SK-N-SH (cell line): ENCODE measurements at regions not wholly inside any gene's neighbourhood (a gene's known extent, or its start where the extent isn't known, plus 50 kb on each side); places are given as distances from the start of the nearest gene placed in this dataset.
"Not testable (repeated sequence)": the region's sequence is repeated elsewhere in the genome, so short reads cannot be mapped to it uniquely, and the experiment has no call there.

Experiments used
- CTCF ChIA-PET: fragments of 300-600, 350-600 bp; formaldehyde crosslinking; extraction: SDS; loops from one replicate; lab custom pipeline; 2021; lab: Yijun Ruan, JAX
- POLR2A ChIA-PET: fragments of 350-600 bp; sonication (Branson Sonifier 250); formaldehyde crosslinking; extraction: SDS; loops from one replicate; lab custom pipeline; 2020; ENCODE audit warnings: antibody characterized with exemption, inconsistent platforms; lab: Yijun Ruan, JAX
- DNase-seq: peaks from one replicate; pipeline ENCODE4 v3.0.0; 2012
- H2AFZ ChIP-seq: fragments of 200-600 bp; sonication (generic); 2 replicates; pipeline ENCODE4 v1.8.1; 2016; ENCODE audit warnings: antibody characterized with exemption, mild to moderate bottlenecking, low read depth
- H3F3A ChIP-seq: fragments of 200-600 bp; sonication (generic); replicated peaks from 2 replicates; pipeline ENCODE3; 2016; ENCODE audit warnings: antibody characterized with exemption, mild to moderate bottlenecking; ENCODE audit not compliant: insufficient read depth
- H3K27ac ChIP-seq, 2 experiments: fragments of 200-500 bp in 1 of 2; fragments of 200-600 bp in 1 of 2; sonication (Bioruptor generic) in 1 of 2; sonication (generic), shearing (Covaris generic) in 1 of 2; 2 replicates each; pipeline versions ENCODE4 v1.5.1 to v1.6.1; 2014 to 2016; ENCODE audit warnings: low read depth in 2 of 2, inconsistent platforms in 1 of 2, low read length in 1 of 2, mild to moderate bottlenecking in 1 of 2, mixed read lengths in 1 of 2
- H3K27me3 ChIP-seq: fragments of 200-600 bp; sonication (generic), shearing (Covaris generic); 2 replicates; pipeline ENCODE4 v1.6.1; 2016; ENCODE audit warnings: mixed run types; ENCODE audit not compliant: insufficient read depth
- H3K36me3 ChIP-seq, 2 experiments: fragments of 200-500 bp in 1 of 2; fragments of 200-600 bp in 1 of 2; sonication (Bioruptor generic) in 1 of 2; sonication (generic) in 1 of 2; replicated peaks in 1 of 2; 2 replicates each; pipeline versions ENCODE3 to v1.5.1; 2014 to 2016; ENCODE audit warnings: low read length in 1 of 2, mild to moderate bottlenecking in 1 of 2; ENCODE audit not compliant: insufficient read depth in 2 of 2, control insufficient read depth in 1 of 2
- H3K4me1 ChIP-seq, 2 experiments: fragments of 200-500 bp in 1 of 2; fragments of 200-600 bp in 1 of 2; sonication (Bioruptor generic) in 1 of 2; sonication (generic), shearing (Covaris generic) in 1 of 2; 2 replicates each; pipeline versions ENCODE4 v1.5.1 to v1.6.1; 2014 to 2016; ENCODE audit warnings: low read depth in 1 of 2, low read length in 1 of 2, mixed run types in 1 of 2; ENCODE audit not compliant: insufficient read depth in 2 of 2, control insufficient read depth in 1 of 2
- H3K4me2 ChIP-seq: fragments of 200-600 bp; sonication (generic), shearing (Covaris generic); 2 replicates; pipeline ENCODE4 v1.6.1; 2017; ENCODE audit warnings: mixed run types
- H3K4me3 ChIP-seq, 2 experiments: fragments of 200-500 bp in 1 of 2; fragments of 200-600 bp in 1 of 2; sonication (Bioruptor generic) in 1 of 2; sonication (generic), shearing (Covaris generic) in 1 of 2; 2 replicates each; pipeline versions ENCODE4 v1.5.1 to v1.8.1; 2014 to 2016; ENCODE audit warnings: low read depth in 2 of 2, inconsistent platforms in 1 of 2, low read length in 1 of 2, mild to moderate bottlenecking in 1 of 2, mixed read lengths in 1 of 2, moderate library complexity in 1 of 2
- H3K79me2 ChIP-seq: fragments of 200-600 bp; sonication (generic); 2 replicates; pipeline ENCODE4 v1.8.1; 2017; ENCODE audit warnings: mild to moderate bottlenecking; ENCODE audit not compliant: insufficient read depth
- H3K9ac ChIP-seq: fragments of 200-600 bp; sonication (generic); 2 replicates; pipeline ENCODE4 v1.6.1; 2017; ENCODE audit warnings: mixed run types
- H3K9me2 ChIP-seq: fragments of 200-600 bp; sonication (generic); 2 replicates; pipeline ENCODE4 v1.6.1; 2017; ENCODE audit warnings: mixed run types
- H3K9me3 ChIP-seq: fragments of 200-600 bp; sonication (generic); 2 replicates; pipeline ENCODE4 v1.6.1; 2017; ENCODE audit warnings: mixed run types, mild to moderate bottlenecking, moderate library complexity
- H4K20me1 ChIP-seq: fragments of 200-600 bp; sonication (generic); 2 replicates; pipeline ENCODE4 v1.6.1; 2017; ENCODE audit warnings: mild to moderate bottlenecking, mixed run types; ENCODE audit not compliant: insufficient read depth
- EZH2phosphoT487 ChIP-seq: fragments of 200-600 bp; sonication (generic); IDR thresholded peaks from 2 replicates; pipeline ENCODE4 v1.6.1; 2017; ENCODE audit warnings: low read depth, mixed run types, mild to moderate bottlenecking, antibody characterized with exemption, moderate library complexity, borderline replicate concordance
- FOSL2 ChIP-seq: IDR thresholded peaks from 2 replicates; pipeline ENCODE4 v1.4.0; 2012; ENCODE audit warnings: low read depth, mild to moderate bottlenecking, moderate library complexity, borderline replicate concordance
- GABPA ChIP-seq: IDR thresholded peaks from 2 replicates; pipeline ENCODE4 v1.4.0; 2012; ENCODE audit warnings: low read depth, mild to moderate bottlenecking
- MAX ChIP-seq: IDR thresholded peaks from 2 replicates; pipeline ENCODE4 v1.4.0; 2012; ENCODE audit warnings: low read depth
- MXI1 ChIP-seq: IDR thresholded peaks from 2 replicates; pipeline ENCODE4 v1.6.1; 2012; ENCODE audit warnings: mild to moderate bottlenecking, low read depth, low read length, improper control_type of control experiment
- PBX3 ChIP-seq: IDR thresholded peaks from 2 replicates; pipeline ENCODE4; 2012
- RAD21 ChIP-seq: IDR thresholded peaks from 2 replicates; pipeline ENCODE4 v1.6.1; 2012; ENCODE audit warnings: mild to moderate bottlenecking, low read length
- SIN3A ChIP-seq: IDR thresholded peaks from 2 replicates; pipeline ENCODE4 v1.6.1; 2012; ENCODE audit warnings: low read depth, mild to moderate bottlenecking, low read length, moderate library complexity, borderline replicate concordance
- WGBS: methylation state at CpG from one replicate; pipeline ENCODE4 v1.1.6; 2017; ENCODE audit warnings: low lambda C conversion rate; 5-methylcytosine and 5-hydroxymethylcytosine counted together
- TF ChIP-seq, protein P1 (sequence below): fragments of 200-600 bp; sonication (generic); IDR thresholded peaks from 2 replicates; pipeline ENCODE4 v1.6.1; 2017; ENCODE audit warnings: antibody characterized with exemption, mild to moderate bottlenecking, moderate library complexity
- TF ChIP-seq, protein P2 (sequence below): fragments of 150-350 bp; IDR thresholded peaks from 2 replicates; pipeline ENCODE4 v1.6.1; 2016; ENCODE audit warnings: mild to moderate bottlenecking, low read depth, low read length
- TF ChIP-seq, protein P3 (sequence below): IDR thresholded peaks from 2 replicates; pipeline ENCODE4 v1.6.1; 2012; ENCODE audit warnings: mild to moderate bottlenecking, low read depth, low read length, moderate library complexity

DNA sequence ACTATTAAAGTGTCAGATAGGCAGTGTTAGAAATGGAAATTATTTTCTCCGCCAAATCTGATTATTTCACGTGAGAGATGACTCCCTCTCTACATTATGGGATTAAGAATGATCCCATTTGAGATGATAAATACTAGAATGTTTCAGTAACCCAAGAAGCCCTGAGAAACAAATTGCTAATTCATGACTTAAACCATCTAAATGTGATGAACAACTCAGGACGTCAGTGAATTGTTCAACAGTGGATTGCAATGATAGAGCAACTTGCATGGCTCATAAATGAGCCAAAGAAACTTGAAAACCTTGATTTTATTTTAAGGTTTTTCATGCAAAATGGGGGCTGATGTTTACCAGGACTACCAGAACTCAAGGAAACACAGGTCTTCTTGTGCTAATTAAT, 350.5 kb upstream of the WWC1 start:
- Histone ChIP-seq H3K4me3 (no peak overlapping the region), H4K20me1 (no peaks in the 10 kb centered on the region), H2AFZ (no peak overlapping the region), H3K27me3 (no peaks in the 10 kb centered on the region), H3K9me3 (no peaks in the 10 kb centered on the region), H3K9ac (no peak overlapping the region), H3K4me2 (no peak overlapping the region), H3K36me3 (no peaks in the 10 kb centered on the region), H3K27ac (no peak overlapping the region), H3K9me2 (no peaks in the 10 kb centered on the region), H3K79me2 (no peaks in the 10 kb centered on the region), H3F3A (no peaks in the 10 kb centered on the region), H3K4me1 (peaks cover 5 to 12% of the 10 kb centered on the region in 2 experiments; a peak in 3 of 4 replicates)
- no peak for DNase-seq
- TF ChIP-seq SIN3A, result no peak
- TF ChIP-seq, protein P1, sequence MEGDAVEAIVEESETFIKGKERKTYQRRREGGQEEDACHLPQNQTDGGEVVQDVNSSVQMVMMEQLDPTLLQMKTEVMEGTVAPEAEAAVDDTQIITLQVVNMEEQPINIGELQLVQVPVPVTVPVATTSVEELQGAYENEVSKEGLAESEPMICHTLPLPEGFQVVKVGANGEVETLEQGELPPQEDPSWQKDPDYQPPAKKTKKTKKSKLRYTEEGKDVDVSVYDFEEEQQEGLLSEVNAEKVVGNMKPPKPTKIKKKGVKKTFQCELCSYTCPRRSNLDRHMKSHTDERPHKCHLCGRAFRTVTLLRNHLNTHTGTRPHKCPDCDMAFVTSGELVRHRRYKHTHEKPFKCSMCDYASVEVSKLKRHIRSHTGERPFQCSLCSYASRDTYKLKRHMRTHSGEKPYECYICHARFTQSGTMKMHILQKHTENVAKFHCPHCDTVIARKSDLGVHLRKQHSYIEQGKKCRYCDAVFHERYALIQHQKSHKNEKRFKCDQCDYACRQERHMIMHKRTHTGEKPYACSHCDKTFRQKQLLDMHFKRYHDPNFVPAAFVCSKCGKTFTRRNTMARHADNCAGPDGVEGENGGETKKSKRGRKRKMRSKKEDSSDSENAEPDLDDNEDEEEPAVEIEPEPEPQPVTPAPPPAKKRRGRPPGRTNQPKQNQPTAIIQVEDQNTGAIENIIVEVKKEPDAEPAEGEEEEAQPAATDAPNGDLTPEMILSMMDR, result no peak
- TF ChIP-seq, protein P2, sequence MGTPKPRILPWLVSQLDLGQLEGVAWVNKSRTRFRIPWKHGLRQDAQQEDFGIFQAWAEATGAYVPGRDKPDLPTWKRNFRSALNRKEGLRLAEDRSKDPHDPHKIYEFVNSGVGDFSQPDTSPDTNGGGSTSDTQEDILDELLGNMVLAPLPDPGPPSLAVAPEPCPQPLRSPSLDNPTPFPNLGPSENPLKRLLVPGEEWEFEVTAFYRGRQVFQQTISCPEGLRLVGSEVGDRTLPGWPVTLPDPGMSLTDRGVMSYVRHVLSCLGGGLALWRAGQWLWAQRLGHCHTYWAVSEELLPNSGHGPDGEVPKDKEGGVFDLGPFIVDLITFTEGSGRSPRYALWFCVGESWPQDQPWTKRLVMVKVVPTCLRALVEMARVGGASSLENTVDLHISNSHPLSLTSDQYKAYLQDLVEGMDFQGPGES, result no peak
- no peak for TF ChIP-seq MAX
- TF ChIP-seq RAD21, result no peak
- no peak for TF ChIP-seq EZH2phosphoT487
- TF ChIP-seq PBX3, result no peak
- no peak for TF ChIP-seq GABPA
- TF ChIP-seq, protein P3, sequence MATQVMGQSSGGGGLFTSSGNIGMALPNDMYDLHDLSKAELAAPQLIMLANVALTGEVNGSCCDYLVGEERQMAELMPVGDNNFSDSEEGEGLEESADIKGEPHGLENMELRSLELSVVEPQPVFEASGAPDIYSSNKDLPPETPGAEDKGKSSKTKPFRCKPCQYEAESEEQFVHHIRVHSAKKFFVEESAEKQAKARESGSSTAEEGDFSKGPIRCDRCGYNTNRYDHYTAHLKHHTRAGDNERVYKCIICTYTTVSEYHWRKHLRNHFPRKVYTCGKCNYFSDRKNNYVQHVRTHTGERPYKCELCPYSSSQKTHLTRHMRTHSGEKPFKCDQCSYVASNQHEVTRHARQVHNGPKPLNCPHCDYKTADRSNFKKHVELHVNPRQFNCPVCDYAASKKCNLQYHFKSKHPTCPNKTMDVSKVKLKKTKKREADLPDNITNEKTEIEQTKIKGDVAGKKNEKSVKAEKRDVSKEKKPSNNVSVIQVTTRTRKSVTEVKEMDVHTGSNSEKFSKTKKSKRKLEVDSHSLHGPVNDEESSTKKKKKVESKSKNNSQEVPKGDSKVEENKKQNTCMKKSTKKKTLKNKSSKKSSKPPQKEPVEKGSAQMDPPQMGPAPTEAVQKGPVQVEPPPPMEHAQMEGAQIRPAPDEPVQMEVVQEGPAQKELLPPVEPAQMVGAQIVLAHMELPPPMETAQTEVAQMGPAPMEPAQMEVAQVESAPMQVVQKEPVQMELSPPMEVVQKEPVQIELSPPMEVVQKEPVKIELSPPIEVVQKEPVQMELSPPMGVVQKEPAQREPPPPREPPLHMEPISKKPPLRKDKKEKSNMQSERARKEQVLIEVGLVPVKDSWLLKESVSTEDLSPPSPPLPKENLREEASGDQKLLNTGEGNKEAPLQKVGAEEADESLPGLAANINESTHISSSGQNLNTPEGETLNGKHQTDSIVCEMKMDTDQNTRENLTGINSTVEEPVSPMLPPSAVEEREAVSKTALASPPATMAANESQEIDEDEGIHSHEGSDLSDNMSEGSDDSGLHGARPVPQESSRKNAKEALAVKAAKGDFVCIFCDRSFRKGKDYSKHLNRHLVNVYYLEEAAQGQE, result no peak
- TF ChIP-seq MXI1, result no peak
- TF ChIP-seq FOSL2, result no peak
- CTCF ChIA-PET, result no interaction called here
- POLR2A ChIA-PET, result no interaction called here
- 58% methylated on average over 3 of the region's 3 CpGs for WGBS

DNA sequence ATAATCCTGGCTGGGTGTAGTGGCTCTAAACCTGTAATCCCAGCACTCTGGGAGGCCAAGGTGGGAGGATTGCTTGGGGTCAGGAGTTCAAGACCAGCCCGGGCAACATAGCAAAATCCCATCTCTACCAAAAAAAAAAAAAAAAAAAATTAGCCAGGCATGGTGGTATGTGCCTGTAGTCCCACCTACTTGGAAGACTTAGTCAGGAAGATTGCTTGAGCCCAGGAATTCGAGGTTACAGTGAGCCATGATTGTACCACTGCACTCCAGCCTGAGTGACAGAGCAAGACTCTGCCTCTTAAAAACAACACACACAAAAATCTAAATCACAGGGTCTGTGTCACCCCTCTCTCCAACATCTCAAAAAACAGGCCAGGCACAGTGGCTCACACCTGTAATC, 349.9 kb upstream of the WWC1 start:
- H3K4me1 ChIP-seq, result peaks cover 5 to 15% of the 10 kb centered on the region in 2 experiments; a peak in 3 of 4 replicates
- H3K4me3 ChIP-seq, H3K4me2 ChIP-seq, H3F3A ChIP-seq, POLR2A ChIA-PET, H3K9me3 ChIP-seq, H3K9ac ChIP-seq, H2AFZ ChIP-seq, DNase-seq, H3K9me2 ChIP-seq, H3K27me3 ChIP-seq, H4K20me1 ChIP-seq, H3K79me2 ChIP-seq, H3K27ac ChIP-seq, CTCF ChIA-PET, H3K36me3 ChIP-seq: not testable (repeated sequence)
- WGBS, result 32% methylated on average over 2 of the region's 2 CpGs
